NB4 (cell line): ENCODE measurements at regions not wholly inside any gene's neighbourhood (a gene's known extent, or its start where the extent isn't known, plus 50 kb on each side); places are given as distances from the start of the nearest gene placed in this dataset.

ENCODE experiments used
- DNase-seq: peaks from one replicate; pipeline ENCODE4 v3.0.0; 2010; ENCODE audit warnings: low read depth
- H3K4me3 ChIP-seq: one replicate; pipeline ENCODE4 v1.5.1; 2011; ENCODE audit warnings: mild to moderate bottlenecking, low read depth, low read length, moderate library complexity
- MYC ChIP-seq: IDR thresholded peaks from 2 replicates; pipeline ENCODE4 v1.6.1; 2011; ENCODE audit warnings: low read depth, low read length
- POLR2A ChIP-seq: IDR thresholded peaks from 2 replicates; pipeline ENCODE4 v1.6.1; 2011; ENCODE audit warnings: mild to moderate bottlenecking; ENCODE audit not compliant: insufficient read length; ENCODE audit errors: extremely low read depth
- TF ChIP-seq, protein P1 (sequence below): IDR thresholded peaks from one replicate; pipeline ENCODE4 v1.5.1; 2012; ENCODE audit warnings: low read depth, low read length
- TF ChIP-seq, protein P2 (sequence below): IDR thresholded peaks from 2 replicates; pipeline ENCODE4 v1.6.1; 2011; ENCODE audit warnings: low read depth, low read length

DNA sequence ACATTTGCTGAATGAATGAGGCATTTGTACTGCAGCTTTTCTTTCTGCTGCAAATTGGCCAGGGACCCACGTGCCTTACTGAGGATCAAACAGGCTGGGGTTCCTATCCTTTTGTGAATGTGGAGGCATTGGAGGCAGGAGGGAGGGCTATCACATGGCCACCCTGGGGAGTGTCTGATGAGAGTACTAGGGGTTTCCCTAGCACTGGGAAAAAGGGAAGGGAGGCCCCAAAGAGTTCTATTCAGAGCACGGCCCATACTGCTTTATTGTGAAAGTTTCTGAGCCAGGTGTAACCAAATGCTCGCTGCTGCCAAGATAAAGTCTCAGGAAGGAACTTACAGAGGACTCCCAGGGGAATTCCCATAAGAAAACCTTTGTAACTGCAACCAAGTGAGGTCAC, 78.4 kb upstream of the ANO1 start:
- no peak for DNase-seq
- no peak overlapping the region for H3K4me3 ChIP-seq
- TF ChIP-seq, protein P1, sequence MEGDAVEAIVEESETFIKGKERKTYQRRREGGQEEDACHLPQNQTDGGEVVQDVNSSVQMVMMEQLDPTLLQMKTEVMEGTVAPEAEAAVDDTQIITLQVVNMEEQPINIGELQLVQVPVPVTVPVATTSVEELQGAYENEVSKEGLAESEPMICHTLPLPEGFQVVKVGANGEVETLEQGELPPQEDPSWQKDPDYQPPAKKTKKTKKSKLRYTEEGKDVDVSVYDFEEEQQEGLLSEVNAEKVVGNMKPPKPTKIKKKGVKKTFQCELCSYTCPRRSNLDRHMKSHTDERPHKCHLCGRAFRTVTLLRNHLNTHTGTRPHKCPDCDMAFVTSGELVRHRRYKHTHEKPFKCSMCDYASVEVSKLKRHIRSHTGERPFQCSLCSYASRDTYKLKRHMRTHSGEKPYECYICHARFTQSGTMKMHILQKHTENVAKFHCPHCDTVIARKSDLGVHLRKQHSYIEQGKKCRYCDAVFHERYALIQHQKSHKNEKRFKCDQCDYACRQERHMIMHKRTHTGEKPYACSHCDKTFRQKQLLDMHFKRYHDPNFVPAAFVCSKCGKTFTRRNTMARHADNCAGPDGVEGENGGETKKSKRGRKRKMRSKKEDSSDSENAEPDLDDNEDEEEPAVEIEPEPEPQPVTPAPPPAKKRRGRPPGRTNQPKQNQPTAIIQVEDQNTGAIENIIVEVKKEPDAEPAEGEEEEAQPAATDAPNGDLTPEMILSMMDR, result no peak
- TF ChIP-seq, protein P2, sequence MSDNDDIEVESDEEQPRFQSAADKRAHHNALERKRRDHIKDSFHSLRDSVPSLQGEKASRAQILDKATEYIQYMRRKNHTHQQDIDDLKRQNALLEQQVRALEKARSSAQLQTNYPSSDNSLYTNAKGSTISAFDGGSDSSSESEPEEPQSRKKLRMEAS, result no peak
- TF ChIP-seq POLR2A, result no peak
- no peak for TF ChIP-seq MYC

DNA sequence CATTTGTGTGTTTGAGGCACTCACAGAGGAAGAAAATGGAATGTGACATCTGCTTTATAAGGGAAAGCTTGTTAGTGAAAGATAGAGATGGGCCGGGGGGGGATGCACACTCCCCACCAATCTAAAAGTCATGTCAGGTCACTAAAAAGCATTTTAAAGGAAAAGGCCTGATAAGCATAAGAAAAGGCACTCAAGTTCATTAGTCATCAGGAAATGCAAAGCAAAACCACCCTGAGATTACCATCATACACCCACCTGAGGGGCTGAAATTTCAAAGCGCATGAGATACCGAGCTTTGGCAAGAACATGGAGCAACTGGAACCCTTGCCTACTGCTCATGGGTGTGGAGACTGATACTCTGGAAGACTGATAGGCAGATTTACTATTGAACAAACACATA, 77.9 kb upstream of the ANO1 start:
- H3K4me3 ChIP-seq, result no peak overlapping the region
- TF ChIP-seq, protein P2, result no peak
- TF ChIP-seq MYC, result no peak
- TF ChIP-seq POLR2A, result no peak
- TF ChIP-seq, protein P1, result no peak
- DNase-seq, result no peak

DNA sequence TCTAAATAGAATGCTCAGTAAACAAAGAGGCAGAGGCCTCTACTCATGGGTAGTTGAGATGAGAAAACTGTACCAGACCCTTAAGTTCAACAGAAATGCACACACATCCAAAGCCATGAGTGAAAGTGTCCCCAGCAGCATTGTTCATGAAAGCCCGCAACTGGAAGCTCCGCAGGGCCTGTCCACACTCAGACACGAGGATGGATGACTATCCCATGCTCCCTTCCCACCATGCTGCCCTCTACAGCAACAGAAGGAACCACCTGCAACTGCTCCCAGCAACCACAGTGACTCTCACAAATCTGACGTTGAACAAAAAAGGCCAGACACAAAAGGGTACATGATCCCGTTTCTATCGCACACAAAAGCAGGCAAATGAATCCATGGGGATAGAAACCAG, 76.9 kb upstream of the ANO1 start:
- DNase-seq, result no peak
- no peak overlapping the region for H3K4me3 ChIP-seq
- TF ChIP-seq, protein P2, result no peak
- TF ChIP-seq POLR2A (no peak), MYC (no peak)
- TF ChIP-seq, protein P1, result no peak

DNA sequence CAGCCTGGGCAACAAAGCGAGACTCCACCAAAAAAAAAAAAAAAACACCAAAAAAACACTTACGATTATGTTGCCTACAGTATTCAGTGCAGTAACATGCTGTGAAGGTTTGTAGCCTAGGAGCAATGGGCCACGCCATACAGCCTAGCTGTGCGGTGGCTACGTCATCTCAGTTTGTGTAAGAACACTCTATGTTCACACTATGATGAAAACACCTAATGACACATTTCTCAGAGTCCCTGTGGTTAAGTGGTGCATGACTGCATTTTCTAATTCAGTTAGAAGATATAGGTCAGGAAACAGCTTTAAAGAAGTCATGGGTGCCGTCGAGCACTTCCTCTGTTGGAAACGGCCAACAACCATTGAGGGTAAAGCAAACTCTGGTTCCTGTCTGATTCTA, 75.7 kb upstream of the ANO1 start:
- DNase-seq, result peak; percentile 65
- TF ChIP-seq MYC (no peak), POLR2A (no peak)
- TF ChIP-seq, protein P2, result no peak
- TF ChIP-seq, protein P1, result no peak
- no peak overlapping the region for H3K4me3 ChIP-seq

DNA sequence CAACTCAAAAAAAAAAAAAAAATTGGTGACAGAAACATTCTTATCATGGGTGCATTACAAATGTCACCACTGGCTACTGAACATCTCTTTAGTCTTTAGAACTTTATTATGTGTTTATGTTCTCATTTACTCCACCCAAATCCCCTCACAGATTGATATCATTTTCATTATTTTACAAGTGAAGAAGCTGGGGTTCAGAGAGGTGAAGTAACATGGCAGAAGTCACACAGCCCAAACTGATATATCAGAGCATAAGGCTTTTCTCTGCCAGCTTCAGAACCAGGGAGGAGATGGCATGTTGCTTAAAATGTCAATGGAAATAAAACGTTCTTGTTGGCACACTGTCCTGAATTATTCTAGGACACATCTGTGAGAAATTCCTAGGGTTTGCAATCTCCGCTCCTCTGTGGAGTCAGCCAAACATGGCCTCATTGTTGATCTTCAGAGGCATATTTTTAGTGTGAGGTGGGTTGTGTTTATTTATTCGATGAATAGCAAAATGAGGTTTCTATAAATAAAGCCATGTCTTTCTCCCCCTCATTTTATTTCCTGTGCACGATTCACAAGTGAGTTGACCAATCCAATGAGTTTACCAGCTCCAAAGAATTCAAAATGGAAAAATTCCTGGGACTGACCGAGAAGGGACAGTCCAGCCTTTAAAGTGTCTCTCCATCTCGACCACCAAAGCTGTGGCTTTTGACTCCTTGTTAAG, 72.9 kb upstream of the ANO1 start:
- DNase-seq, result no peak

More for the DNA sequence above, 72.9 kb upstream of the ANO1 start:
- no peak overlapping the region for H3K4me3 ChIP-seq
- TF ChIP-seq MYC (no peak), POLR2A (no peak)
- TF ChIP-seq, protein P1, result no peak
- TF ChIP-seq, protein P2, result no peak
